HL-60/S4 treated with phorbol 12-myristate 13-acetate at 8.2 ng/mL for 4 days and 3 days (cell line): ENCODE measurements at regions not wholly inside any gene's neighbourhood (a gene's known extent, or its start where the extent isn't known, plus 50 kb on each side); places are given as distances from the start of the nearest gene placed in this dataset.
"Not testable (repeated sequence)": the region's sequence is repeated elsewhere in the genome, so short reads cannot be mapped to it uniquely, and the experiment has no call there.

ENCODE experiments used
- in situ Hi-C: fragments of 300-500 bp; cut with MboI; formaldehyde crosslinking; loops from 2 replicates; pipeline ENCODE4 v1.15.0; 2022; ENCODE audit warnings: low sequenced_read_pairs

DNA sequence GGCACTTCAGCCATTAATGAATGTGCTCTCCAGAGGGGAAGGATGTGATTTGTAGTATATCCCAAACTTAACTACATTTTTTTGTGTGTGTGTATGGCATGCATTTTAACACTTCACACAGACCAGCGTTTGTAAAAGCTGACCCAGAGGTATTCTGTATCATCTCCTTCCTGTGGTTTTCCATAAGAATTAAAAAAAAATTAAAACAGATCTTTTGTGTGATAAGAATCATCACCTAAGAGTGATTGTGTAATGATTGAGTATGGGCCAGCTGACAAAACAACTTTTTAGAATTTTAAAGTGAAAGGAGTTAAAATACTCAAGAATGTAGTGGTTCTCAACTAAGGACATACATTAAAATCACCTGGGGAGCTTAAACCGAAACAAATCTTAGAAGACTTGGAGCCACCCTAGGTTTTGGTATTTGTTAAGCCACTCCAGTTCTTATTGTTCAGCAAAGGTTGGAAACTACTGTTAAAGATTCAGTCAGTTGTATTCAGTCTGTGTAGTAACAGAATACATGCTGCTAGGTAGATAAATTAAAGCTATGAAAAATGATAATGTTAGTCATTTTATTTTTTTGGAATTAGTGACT is 120.1 kb downstream of the HAUS1 start:
- in situ Hi-C loops: no loop called here

DNA sequence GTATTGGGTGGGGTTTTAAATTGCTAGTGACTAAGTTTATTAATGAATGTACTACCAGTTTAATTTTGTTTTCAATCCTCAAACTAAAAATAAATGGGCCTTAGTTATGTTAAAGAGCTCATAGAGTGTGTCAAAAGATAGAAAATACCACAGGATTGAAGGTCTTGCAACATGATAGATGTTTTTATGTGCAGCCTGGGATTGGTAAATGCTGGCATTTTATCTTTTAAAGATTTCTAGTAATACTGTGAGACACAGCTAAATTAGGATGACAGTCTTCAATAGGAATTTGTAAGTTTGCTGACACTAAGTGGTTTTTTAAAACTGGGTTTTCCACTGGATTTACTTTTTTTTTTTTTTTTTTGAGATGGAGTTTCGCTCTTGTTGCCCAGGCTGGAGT is 122.3 kb downstream of the HAUS1 start:
- in situ Hi-C loops: no loop called here

DNA sequence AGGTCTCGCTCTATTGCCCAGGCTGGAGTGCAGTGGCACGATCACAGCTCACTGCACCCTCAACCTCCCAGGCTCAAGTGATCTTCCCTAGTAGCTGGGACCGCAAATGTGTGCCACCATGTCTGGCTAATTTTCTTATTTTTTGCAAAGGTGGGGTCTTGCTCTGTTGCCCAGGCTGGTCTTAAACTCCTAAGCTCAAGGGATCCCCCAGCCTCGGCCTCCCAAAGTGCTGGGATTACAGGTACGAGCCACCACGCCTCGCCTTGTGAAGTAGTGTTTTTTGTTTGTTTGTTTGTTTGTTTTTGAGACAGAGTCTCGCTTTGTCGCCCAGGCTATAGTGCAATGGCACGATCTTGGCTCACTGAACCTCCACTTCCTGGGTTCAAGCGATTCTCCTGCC is 125.5 kb downstream of the HAUS1 start:
- in situ Hi-C loops: not testable (repeated sequence)

DNA sequence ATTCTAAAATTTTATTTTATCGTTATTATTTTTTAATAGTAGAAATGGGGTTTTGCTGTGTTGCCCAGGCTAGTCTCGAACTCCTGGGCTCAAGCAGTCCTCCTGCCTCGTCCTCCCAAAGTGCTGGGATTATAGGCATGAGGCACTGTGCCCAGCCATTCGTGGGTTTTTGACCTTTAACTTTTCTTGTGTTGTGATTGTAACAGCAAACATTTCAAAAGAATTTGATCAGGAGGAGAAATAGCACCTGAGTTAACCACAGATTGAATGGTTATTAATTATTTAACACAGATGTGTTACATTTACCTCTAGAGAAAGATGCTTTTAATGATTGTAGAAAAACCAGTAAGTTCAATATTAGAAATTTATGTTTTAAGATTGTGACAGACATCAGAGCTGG is 132.0 kb downstream of the HAUS1 start:
- in situ Hi-C loops: no loop called here

DNA sequence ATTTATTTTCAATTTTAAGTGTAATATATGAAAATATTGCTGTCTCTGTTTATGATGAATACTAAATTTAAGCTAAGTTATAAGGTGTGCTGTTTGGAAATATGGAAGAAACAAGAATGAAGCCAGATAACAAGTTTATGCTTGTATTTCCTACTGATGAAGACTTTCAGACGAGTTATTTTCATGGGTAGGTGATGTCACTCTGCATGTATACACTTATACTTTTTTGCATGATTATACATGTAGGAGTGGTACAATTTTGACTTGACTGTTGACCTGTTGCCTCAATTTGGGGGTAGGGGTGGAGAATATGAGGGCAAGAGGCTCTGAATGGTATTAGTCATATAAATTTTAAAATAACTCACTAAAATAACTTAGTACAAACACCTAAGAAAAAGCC is 133.7 kb downstream of the HAUS1 start:
- in situ Hi-C loops: no loop called here

DNA sequence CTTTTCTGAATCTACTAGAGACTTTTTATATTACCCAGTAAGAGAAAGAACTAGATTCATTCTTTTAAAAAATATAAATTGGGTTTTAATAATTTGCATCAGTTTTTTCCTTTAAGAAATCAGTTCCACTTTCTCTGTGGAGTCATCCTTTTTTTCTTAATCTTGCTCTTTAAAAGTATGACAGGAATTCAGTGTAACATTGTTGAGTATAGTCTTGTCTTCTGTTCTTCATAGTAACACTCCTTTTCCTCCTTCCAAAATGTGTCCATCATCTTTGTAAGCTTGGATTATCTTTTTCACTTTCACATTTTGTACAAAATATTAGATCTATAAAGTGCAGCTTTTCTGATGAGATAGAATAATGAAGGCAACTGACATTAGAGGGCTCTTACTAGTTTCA is 135.4 kb downstream of the HAUS1 start:
- in situ Hi-C loops: no loop called here

DNA sequence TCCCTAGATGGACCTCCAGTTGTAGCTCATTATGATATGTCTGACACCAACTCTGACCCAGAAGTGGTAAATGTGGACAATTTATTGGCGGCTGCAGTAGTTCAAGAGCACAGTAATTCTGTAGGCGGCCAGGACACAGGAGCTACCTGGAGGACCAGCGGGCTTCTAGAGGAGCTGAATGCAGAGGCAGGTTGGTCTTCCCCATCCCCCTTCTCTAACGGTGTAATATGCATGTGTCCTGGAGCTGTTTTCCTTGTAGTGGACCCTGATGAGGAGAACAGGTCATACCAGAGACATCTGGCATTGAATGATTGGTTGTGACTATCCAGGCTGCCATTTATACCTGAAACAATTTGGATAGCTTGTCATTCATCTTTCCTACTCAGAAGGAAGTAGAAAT is 135.8 kb downstream of the HAUS1 start:
- in situ Hi-C loops: no loop called here

DNA sequence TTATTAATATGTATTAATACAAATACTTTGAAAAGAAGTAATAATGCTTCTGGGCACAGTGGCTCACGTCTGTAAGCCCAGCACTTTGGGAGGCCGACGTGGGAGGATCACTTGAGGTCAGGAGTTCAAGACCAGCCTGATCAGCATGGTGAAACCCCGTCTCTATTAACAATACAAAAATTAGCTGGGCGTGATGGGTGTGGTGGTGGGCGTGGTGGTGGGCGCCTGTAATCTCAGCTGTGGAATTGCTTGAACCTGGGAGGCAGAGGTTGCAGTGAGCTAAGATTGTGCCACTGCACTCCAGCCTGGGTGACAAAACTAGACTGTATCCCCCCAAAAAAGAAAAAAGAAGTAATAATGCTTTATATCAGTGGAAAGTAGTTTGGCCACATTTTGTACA is 137.2 kb downstream of the HAUS1 start:
- in situ Hi-C loops: not testable (repeated sequence)

DNA sequence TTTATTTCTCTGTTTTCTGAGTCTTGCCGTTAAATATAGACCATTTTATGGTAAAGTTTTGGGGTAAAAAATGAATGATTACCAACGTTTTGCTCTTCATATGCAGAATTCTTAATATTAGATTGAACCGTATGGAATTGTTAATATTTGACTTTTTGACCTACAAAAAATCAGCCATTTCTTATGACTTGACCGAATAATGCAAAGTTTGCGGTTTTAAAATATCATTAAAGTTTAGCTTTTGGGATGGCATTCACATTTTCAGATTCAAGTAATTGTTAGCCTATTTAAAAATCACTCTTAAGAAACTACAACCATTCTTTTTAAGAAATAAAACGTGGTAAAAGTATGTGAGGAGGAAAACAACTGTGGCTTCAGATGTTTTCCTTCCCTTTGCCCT is 138.0 kb downstream of the HAUS1 start:
- in situ Hi-C loops: no loop called here

DNA sequence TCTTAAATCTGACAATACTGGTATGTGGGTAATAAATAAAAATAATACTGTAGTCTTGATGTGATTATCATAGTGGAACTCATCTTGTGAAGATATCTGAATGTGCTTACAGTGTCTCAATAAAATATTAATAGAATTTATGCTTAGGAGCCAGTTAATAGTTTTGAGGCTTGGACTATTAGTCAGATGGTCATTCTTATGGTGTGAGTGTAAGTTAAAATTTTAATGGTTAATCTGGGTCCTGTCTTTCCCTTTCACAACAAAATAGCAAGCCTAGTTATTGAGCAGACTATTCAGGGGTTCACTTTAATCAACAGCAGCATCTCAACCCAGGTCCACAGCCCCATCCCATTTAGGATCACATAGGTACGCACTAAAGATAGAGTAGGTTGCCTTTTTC is 138.9 kb downstream of the HAUS1 start:
- in situ Hi-C loops: no loop called here

DNA sequence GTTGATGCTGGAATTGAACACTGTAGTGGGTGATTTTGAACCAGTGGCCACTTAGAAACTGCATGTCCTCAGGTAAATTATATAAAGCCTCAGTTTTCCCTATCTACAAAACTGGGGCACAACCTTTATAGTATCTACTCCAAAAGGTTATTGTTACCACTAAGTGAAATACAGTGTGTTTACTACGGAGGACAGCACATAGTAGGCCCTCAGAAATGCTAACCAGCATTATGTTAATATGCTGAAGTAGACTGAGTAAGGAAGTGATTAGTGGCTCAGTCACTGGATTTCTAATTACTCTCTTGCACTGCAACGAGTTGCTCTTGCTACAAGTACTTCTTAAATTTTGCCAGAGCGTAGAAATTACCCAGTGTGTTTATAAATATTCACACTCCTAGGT is 139.5 kb downstream of the HAUS1 start:
- in situ Hi-C loops: no loop called here

DNA sequence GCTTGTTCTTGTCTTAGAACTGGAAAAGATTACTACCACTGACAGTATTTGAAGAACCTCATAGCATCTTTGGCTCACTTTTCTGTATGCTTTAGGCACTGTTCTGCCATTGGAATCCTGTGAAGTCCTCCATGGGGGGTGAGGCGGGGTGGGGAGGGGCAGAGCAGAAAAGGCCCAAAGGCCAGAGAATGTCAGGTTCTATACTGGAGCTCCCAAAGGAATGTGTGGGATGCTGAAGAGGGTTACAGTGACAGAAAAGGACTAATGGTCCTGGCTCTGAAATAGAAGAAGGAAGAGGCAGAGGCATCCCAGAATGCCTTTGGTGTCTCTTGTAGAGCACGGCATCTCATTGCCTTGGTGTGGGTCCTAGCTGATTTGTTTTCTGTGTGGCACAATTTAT is 141.9 kb downstream of the HAUS1 start:
- in situ Hi-C loops: no loop called here

DNA sequence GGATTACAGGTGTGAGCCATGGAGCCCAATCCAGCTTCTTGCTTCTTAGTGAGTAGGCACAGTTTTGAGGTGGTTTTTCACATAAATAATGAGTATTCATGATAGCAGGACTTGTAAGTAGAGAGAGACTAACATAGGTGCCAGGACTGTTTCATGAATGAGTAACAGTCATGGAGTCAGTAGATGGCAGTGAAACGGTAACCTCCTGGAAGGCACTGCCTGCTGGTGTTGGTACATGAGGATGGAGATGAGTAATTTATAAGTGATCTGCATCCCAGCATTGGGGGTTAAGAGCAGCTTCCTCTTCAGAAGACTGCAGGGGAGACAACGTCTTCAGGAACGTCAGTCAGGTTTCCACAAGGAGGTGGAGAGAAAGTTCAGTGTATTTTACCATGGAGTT is 143.8 kb downstream of the HAUS1 start:
- in situ Hi-C loops: no loop called here

DNA sequence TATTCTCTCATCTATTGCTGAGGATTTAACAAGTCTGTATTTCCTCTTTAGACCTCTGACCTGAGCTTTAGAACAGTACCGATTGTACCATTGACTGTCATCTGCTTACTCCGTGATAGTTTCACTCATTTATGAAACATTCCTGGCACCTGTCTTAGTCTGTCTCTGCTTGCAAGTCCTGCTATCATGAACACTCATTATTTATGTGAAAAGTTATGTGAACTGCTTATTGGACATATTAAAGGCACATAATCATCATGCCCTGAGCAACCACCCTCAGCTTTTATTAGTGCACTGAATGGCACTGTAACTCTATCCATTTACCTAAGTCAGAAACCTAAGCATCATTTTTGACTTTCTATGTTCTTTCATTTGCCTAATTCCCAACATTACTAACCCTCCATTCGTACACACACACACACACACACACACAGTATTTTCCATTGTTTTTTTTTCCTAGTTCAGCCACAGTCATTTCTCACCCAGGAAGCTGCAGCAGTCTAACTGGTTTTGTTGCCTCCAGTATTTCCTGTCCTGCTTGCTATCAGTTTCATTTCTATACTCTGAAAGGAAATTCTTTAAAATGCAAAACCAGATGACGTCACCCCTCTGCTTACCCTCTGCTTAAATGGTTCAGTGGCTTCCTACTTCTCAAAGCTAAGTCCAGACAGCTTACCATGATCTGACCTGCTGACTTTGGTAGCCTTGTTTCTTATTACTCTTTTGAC is 146.1 kb downstream of the HAUS1 start:
- in situ Hi-C loops: no loop called here

DNA sequence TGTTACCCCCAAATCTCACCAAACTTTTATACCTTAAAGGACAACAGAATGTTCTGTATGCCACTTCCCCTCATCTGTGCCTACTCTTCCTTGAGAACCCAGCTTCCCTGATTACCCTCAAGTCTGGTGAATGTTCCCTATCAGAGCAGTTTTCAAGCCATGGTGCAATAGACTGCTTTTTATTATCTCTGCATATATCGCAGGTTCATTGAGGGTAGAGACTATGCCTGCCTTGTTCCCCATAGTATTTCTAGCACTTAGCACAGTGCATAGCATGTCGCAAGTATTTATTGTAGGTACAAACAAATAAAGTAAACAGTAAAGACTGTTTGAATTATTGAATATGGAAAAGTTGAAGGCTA is 146.6 kb downstream of the HAUS1 start:
- in situ Hi-C loops: no loop called here

DNA sequence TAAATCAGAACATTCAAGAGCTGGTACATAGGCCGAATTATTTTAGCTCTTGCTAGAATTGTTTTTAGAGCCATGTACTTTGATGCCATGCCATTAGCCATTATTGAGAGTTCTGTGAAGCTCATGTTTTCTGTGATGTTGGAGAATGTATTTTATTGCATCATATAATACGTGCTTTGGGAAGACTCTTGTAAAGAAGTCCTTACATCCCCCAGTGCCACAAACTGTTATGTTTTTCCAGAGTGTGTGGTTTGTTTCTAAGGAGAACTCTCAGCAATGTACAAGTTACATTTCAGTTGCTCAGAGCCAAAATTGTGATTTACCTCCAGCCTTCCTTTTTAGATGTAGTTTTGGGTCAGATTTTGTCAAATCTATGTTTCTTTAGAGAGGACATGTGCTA is 148.6 kb downstream of the HAUS1 start:
- in situ Hi-C loops: no loop called here

DNA sequence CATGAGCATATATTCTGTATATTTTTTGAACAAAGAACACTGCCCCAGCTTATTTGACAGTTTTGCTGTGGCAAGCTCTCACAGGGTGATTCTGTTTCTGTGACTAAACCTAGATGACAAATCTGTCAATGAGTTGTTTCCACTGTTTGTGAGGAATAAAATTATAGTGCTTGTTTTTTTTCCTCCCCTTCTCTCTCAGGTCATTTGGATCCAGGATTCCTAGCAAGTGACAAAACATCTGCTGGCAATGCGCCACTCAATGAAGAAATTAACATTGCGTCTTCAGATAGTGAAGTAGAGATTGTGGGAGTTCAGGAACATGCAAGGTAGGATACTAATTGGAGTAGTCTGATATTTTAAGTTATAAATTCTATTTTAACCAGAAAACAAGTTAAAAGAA is 149.3 kb downstream of the HAUS1 start:
- in situ Hi-C loops: no loop called here

DNA sequence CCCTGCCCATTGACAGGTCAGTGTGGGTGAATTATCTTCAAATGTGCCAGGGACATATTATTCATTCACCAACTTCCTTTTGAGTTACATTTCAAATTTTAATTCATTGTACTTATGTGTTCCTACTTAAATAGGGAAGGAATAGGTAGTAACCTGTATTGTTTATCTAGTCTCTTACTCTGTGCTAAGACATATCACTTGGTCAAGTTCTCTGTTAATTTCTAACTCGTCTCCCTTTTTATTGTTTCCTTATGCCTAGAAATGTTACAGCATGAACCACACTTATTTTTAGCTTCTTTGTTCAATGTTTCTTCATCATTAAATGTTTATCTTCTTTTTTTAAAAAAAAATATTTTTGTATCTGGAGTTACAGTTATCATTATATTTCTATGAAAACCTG is 151.9 kb downstream of the HAUS1 start:
- in situ Hi-C loops: no loop called here

DNA sequence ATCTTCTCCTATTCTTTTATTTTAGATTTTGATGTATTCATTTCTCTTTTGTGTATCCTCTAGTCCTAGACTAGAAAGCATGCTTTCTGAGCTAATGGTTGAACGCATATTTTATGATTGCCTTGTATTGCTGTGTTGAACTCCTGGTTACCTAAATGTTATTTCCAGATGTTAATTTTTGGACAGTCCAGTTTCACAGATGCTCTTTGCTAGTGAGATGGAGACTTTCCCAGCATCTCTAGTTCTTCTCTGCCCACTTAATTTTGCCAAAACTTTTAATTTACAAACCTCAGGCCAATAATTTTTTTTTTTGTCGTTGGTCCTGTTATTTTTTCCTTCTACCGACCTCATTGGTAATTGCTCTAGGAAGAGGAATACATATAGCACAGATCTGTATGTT is 153.2 kb downstream of the HAUS1 start:
- in situ Hi-C loops: no loop called here

DNA sequence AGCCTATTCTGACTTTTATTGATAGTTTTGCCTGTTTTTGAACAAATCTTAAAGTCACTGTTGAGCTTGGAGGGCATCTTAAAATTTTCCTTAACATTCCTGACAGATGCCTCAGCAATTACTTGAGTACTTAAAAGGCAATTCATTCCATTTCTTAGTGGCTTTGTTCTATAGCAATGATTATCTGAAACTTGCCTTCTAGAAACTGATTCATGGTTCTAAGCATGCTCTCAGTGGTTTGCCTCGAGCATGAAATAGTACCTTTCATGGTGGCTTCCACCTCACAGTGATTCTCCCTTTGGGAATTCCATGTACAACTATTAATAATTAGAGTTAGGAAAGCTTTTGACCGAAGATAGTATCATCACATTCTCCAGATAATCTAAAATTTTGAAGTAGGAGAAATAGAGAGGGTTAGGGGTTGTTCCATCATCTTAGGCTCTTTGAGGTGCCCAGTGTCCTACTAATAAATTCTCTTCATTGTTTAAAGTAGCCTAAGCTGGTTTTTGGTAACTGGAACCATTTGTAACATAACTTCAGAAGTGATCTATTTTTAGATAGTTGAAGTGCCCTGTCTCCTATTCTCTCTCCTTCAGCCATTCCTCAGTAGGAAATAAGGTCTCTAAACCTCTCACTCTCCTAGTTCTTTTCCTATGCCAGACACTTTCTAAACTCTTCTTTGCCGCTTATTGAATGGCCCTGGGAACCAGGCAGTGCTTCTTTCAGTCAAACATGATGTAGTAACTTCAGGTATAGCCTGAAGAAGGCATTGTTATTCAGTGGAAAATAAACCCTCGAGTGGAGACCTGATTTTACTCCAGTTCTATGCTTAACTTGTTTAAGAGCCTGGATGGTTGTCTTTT is 156.1 kb downstream of the HAUS1 start:
- in situ Hi-C loops: no loop called here

DNA sequence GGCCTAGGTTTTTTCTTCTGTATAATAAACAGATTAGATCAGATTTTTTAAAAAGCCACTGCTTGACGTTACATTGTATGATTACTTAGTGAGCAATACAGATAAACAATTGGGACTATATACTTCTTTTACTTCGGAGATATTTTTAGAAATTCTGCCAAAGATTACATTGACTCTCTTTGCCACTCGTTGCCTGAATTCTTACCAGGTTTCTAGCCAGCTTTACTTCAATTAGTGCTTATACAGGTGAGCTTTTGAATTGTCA is 156.6 kb downstream of the HAUS1 start:
- in situ Hi-C loops: no loop called here

DNA sequence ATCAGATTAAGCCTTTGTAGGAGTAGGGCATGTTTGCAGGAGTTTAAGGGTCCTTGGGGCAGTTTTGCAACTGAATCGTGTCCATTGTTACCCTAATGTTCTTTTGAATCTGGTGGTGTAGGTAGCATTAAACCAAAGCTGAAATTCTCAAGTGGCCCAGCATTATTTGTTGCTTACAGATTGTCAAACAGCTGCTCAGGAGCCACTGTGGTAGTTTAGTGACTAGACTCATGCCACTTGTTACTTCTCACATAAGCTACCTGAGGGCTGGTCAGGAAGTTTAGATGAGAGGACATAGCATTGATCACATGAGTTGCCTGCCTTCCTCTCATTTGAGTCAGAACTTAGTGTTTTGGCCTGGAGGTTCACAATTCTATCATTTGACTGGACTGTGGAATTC is 157.6 kb downstream of the HAUS1 start:
- in situ Hi-C loops: no loop called here
